ENCODE measurements at regions not wholly inside any gene's neighbourhood (a gene's known extent, or its start where the extent isn't known, plus 50 kb on each side); places are given as distances from the start of the nearest gene placed in this dataset.

GRCh38 chr18:54100920-54101470, 123.5 kb downstream of the MBD2 start:
- DNase-seq: no peak

DNA sequence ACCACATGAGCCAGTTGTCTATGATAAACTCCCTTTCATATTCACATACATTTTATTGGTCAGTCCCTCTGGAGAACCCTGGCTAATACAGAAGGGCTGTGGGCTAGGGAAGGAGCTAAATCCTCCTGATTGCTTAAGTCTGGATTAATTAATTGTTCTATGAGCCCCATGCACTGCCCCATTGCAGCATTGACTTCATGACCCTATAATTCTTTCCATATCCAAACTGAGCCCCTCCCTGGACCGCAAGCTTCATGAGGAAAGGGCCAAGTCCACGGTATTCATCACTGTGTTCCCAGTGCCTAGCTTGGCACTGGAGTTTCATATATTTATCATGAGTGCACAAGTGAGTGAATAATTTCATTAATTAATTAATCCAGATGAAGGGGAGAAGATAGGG, 124.0 kb downstream of the MBD2 start:
- no peak for DNase-seq

DNA sequence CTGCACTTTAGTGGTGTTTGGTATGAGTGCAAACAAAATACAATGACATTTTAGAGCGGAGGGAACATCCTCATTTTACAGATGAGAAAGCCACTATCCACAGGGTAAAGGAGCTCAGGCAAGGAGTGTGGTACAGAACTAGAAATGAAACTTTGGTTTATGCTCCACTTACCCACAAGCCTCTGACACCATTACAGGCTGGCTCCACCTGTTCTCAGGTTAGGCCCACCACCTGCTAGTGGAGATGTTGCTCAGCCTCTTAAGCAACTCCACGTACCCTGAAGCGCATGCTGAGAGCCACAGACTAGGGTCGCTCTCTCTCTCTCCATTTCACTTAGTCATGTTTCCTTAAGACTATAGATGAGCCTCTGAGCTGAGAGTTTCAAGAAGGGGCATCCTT, 130.0 kb downstream of the MBD2 start:
- DNase-seq: no peak

GRCh38 chr18:54090856-54091255, 133.6 kb downstream of the MBD2 start:
- DNase-seq: no peak

DNA sequence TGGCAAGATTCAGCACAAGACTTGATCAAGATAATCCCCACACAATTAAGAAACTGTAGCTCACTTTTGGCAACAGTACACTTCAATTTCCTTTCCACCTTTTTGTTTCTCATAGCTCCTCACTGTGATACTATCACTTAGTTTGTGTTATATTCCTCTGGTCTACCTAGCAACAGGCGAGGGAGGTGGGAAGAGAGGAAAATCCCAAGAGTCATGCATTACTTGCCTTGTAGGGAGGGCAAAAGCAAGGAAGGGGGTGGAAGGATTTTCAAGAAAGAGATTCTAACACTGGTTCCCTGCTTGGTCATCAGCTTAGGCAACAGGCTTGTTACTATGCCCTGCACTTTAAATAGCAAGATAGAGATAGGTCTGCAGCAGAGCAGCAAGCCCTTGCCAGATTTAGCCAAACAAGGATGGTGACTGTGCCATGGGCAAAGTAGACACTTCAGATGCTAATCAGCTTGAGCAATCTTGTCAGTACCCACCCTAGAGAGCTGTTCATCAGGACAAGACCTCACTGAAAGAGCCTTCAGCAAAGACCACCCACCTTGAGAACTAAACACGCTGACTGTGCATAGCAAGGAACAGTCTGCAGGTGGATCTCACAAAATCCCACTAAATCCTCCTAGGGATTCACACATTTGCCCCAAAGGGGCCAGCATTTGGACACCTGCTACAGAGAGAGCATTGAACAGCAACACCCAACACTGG, 134.6 kb downstream of the MBD2 start:
- no peak for DNase-seq

DNA sequence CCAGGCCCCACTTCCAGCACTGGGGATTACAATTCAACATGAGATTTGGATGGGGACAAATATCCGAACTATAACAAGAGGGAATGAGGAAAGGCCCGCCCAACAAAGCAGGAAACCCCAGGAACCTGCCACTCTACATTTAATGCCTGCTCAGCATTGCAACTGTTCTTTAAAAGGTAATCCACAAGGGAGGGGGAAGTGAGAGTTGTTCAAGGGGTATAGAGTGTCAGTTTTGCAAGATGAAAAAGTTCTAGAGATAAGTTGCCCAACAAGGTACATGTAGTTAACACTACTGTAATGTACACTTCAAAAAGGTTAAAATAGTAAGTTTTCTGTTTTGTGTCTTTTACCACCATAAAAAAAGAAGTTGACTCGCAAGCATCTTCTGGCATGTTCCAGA, 137.6 kb downstream of the MBD2 start:
- no peak for DNase-seq

DNA sequence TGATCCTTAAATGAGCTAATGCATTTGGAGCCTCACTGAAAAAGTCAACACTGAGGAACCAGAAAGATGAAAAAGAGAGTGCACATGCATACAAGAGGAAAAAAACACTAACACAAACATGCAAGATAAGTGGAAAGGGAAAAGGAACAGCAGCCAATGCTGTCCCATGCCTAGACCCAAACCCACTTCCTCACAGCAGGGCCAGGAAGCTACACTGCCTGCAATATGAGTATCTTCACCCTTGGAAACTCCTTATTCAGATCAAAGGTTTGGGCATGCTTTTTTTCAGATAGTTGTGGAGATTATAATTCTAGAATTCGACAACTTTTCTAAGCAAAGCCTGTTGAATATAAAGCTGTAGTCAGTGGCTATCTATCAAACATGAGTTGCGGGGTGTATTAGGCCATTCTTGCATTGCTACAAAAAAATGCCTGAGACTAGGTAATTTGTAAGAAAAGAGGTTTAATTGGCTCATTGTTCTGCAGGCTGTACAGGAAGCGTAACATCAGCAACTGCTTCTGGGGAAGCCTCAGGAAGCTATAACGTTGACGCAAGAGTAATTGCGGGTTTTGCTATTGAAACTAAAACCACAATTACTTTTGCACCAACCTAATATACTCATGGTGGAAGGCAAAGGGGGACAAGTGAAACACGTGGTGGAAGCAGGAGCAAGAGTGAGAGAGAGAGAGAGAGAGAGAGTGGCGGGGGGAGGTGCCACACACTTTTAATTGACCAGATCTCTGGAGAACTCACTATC, 138.2 kb downstream of the MBD2 start:
- no peak for DNase-seq

DNA sequence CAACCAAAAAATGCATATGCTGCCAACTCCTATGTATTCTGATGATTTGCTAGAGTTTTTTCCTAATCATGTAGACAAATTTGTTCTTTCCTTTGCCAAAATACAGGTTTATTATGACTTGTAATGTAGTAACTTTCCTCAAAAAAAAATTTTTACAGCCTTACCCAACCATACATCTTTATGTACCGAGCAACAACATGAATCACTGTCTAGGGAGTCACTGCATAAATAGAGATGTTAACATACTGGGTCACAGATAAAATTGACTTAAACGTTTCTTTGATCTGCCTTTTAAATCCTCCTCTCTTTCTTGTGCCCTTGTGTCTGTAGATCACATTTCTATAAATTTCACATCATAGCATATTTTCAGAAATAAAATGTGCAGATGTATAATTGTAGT, 143.6 kb downstream of the MBD2 start:
- DNase-seq: no peak

DNA sequence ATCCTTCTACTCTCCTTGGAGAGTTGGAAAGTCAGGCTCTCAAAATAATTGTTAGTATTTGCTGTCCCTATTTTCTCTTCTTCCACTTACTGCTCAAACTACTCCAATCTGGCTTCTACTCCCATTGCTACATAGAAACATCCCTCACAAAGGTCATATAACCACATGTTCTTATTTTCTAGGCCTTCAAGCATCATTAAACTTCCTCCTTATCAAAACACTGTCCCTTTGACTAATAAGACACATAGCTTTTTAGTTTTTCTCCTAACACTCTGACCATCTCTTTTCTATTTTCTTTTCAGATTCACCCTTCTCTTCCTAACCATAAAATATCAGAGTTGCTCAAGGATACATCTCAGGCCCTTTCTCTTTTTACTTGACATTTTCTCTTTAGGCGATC, 148.3 kb downstream of the MBD2 start:
- no peak for DNase-seq

GRCh38 chr18:54075689-54076088, 148.8 kb downstream of the MBD2 start:
- no peak for DNase-seq

- DNase-seq: no peak
Measured at GRCh38 chr18:54069729-54070128, 154.7 kb downstream of the MBD2 start.

DNA sequence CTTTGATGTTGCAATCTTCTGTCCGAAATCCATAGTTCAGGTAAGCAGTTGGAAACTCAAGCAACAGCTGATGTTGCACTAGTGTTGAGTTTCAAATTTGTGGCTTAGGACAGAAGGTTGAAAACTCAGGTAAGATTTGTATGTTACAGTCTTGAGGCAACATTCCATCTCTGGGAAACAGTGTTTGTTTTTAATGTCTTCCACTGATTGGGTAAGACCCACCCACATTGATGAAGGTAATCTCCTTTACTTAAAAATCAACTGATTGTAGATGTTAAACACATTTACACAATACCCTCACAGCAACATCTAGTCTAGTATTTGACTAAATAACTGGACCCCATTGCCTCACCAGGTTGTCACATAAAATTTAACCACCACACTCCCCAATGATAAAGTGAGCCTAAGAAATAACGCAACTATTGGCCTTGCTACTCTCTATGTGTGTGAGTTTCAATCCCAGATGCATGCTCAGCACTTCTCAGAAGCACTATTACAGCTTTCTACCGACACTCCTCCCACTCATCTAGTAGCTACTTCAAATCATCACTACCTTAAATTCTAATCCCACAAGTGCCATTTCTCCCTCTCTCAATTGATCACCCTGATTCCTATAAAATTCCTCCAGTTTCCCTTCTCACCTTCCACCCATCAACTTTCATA, 164.0 kb downstream of the MBD2 start:
- no peak for DNase-seq

GRCh38 chr18:54052732-54053429, 171.6 kb downstream of the MBD2 start:
- DNase-seq: no peak

GRCh38 chr18:54052259-54052658, 172.2 kb downstream of the MBD2 start:
- no peak for DNase-seq

GRCh38 chr18:54043484-54044251, 180.8 kb downstream of the MBD2 start:
- no peak for DNase-seq

GRCh38 chr18:54035927-54036326, 188.5 kb downstream of the MBD2 start:
- DNase-seq: no peak

DNA sequence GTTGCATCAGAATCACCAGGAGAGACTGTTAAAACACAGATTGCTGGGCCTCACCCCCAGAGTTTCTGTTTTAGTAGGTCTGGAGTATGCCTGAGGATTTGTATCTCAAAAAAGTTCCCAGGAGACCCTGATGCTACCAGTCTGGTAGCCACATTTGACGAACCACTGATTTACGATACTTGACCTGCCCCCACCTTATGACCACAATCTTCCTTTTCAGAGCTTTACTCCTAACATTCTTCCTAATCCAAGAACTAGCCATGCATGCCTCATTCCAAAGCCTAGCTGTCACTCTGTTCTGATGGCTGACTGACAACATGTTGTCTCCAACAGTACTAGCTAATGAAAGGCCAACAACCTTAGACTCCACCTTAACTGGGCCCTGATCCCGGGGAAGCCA, 191.4 kb downstream of the MBD2 start:
- DNase-seq: no peak

GRCh38 chr18:54032412-54032811, 192.1 kb downstream of the MBD2 start:
- DNase-seq: no peak

GRCh38 chr18:54031243-54031642, 193.2 kb downstream of the MBD2 start:
- no peak for DNase-seq

GRCh38 chr18:54030434-54030833, 194.0 kb downstream of the MBD2 start:
- DNase-seq: no peak

DNA sequence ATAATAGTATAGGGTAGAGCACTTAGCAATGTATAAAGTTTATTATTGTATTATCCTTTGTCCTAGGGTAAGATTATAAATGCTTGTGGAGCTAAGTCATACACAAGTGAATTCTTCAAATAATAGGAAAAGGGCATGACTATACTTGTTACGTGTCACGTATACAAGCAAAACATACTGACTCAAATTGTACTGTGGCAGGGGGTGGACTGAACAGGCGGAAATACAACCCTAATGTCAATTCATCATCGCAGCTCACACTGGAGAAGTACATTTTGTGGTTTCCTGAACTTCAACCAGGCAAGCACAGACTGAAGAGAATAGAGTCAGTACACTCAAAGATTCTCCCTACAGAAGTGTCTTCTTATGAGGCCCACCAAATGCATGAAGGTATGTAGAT, 201.0 kb downstream of the MBD2 start:
- DNase-seq: no peak

GRCh38 chr18:54020966-54021365, 203.5 kb downstream of the MBD2 start:
- DNase-seq: no peak

Measured in stimulated activated CD4-positive, alpha-beta T cell treated with anti-CD3 and anti-CD28 coated beads, Interleukin-4, amount 100 ng/mL, for 24 hours (primary cell).